Fibroblast of lung (primary cell): ENCODE measurements at regions not wholly inside any gene's neighbourhood (a gene's known extent, or its start where the extent isn't known, plus 50 kb on each side); places are given as distances from the start of the nearest gene placed in this dataset.

ENCODE experiments used
- DNase-seq, 2 donors: peaks; one replicate each; pipeline versions ENCODE4 v3.0.0 to v3.0.0-alpha.2; 2010; ENCODE audit warnings: low read depth in 2 of 2
- H2AFZ ChIP-seq: 2 replicates; pipeline ENCODE4 v1.5.1; 2012; ENCODE audit warnings: low read length, control low read depth, inconsistent platforms
- H3K27ac ChIP-seq: 2 replicates; pipeline ENCODE4 v1.5.1; 2011; ENCODE audit warnings: low read length, control low read depth; ENCODE audit not compliant: insufficient read depth
- H3K27me3 ChIP-seq: 2 replicates; pipeline ENCODE4 v1.5.1; 2011; ENCODE audit warnings: mild to moderate bottlenecking, low read length; ENCODE audit not compliant: control insufficient read depth, insufficient read depth
- H3K36me3 ChIP-seq: 2 replicates; pipeline ENCODE4 v1.5.1; 2011; ENCODE audit warnings: low read length; ENCODE audit not compliant: control insufficient read depth, insufficient read depth
- H3K4me1 ChIP-seq: 2 replicates; pipeline ENCODE4 v1.5.1; 2011; ENCODE audit warnings: low read length; ENCODE audit not compliant: control insufficient read depth, insufficient read depth; ENCODE audit errors: extremely low read depth
- H3K4me2 ChIP-seq: 2 replicates; pipeline ENCODE4 v1.5.1; 2011; ENCODE audit warnings: low read length, control low read depth; ENCODE audit not compliant: insufficient read depth; ENCODE audit errors: extremely low read depth
- H3K4me3 ChIP-seq, 4 experiments: fragments of 200-600 bp in 1 of 4; sonication (generic) in 1 of 4; replicated peaks in 1 of 4; 2 replicates each; pipeline ENCODE4 v1.5.1; 2011 to 2016; ENCODE audit warnings: low read length in 4 of 4, low read depth in 3 of 4, mild to moderate bottlenecking in 3 of 4, control low read depth in 2 of 4, inconsistent platforms in 1 of 4, mixed read lengths in 1 of 4; ENCODE audit not compliant: insufficient read depth in 1 of 4; ENCODE audit errors: control extremely low read depth in 1 of 4
- H3K79me2 ChIP-seq: 2 replicates; pipeline ENCODE4 v1.5.1; 2012; ENCODE audit warnings: mild to moderate bottlenecking, low read length, inconsistent platforms; ENCODE audit not compliant: control insufficient read depth, insufficient read depth
- H3K9ac ChIP-seq: 2 replicates; pipeline ENCODE4 v1.5.1; 2011; ENCODE audit warnings: mild to moderate bottlenecking, low read length, control low read depth; ENCODE audit not compliant: insufficient read depth
- H3K9me3 ChIP-seq: 2 replicates; pipeline ENCODE4 v1.5.1; 2012; ENCODE audit warnings: low read depth, low read length; ENCODE audit not compliant: control insufficient read depth, insufficient read depth
- H4K20me1 ChIP-seq: 2 replicates; pipeline ENCODE4 v1.5.1; 2011; ENCODE audit warnings: low read length; ENCODE audit not compliant: control insufficient read depth, insufficient read depth; ENCODE audit errors: extremely low read depth
- CTCF ChIP-seq, 2 donors: IDR thresholded peaks in 1 of 2; conservative IDR thresholded peaks in 1 of 2; 1 replicate in 1 of 2; 2 replicates in 1 of 2; pipeline ENCODE4 v1.5.1; 2011 to 2012; ENCODE audit warnings: low read length in 2 of 2, control low read depth in 1 of 2, inconsistent platforms in 1 of 2, low read depth in 1 of 2, mild to moderate bottlenecking in 1 of 2
- EZH2 ChIP-seq: IDR thresholded peaks from 2 replicates; pipeline ENCODE4 v1.5.1; 2012; ENCODE audit warnings: low read length, control low read depth, mild to moderate bottlenecking; ENCODE audit errors: missing control alignments

- H3K79me2 ChIP-seq = no peaks in the 10 kb centered on the region
- no peak overlapping the region for H3K4me3 ChIP-seq
- DNase-seq = no peak
- TF ChIP-seq EZH2 = no peak
- TF ChIP-seq CTCF (conservative IDR thresholded peaks at IDR 0.05 in 1 of 2, IDR thresholded peaks at IDR 0.05 in 1 of 2; ENCODE audit: low read depth in 1 of 2, low read length in 2 of 2) = no peak
- no peak overlapping the region for H3K27ac ChIP-seq
- H4K20me1 ChIP-seq = no peaks in the 10 kb centered on the region
- no peak overlapping the region for H3K9ac ChIP-seq
- no peaks in the 10 kb centered on the region for H3K9me3 ChIP-seq
- no peaks in the 10 kb centered on the region for H3K27me3 ChIP-seq
- H3K36me3 ChIP-seq = no peaks in the 10 kb centered on the region
- peaks cover 7% of the 10 kb centered on the region for H3K4me1 ChIP-seq
- H2AFZ ChIP-seq = no peak overlapping the region
- H3K4me2 ChIP-seq = no peak overlapping the region
Observed at GRCh38 chr12:24038211-24038997, 88.9 kb upstream of the SOX5 start.

GRCh38 chr12:24036438-24037216 is 87.2 kb upstream of the SOX5 start:
- no peaks in the 10 kb centered on the region for H3K36me3 ChIP-seq
- no peaks in the 10 kb centered on the region for H4K20me1 ChIP-seq
- TF ChIP-seq EZH2 = no peak
- no peak for TF ChIP-seq CTCF (conservative IDR thresholded peaks at IDR 0.05 in 1 of 2, IDR thresholded peaks at IDR 0.05 in 1 of 2; ENCODE audit: low read depth in 1 of 2, low read length in 2 of 2)
- H3K79me2 ChIP-seq = no peaks in the 10 kb centered on the region
- H3K4me1 ChIP-seq = peaks cover 7% of the 10 kb centered on the region
- H3K4me2 ChIP-seq = no peak overlapping the region
- no peaks in the 10 kb centered on the region for H3K27me3 ChIP-seq
- no peak overlapping the region for H2AFZ ChIP-seq
- no peak overlapping the region for H3K9ac ChIP-seq
- no peak overlapping the region for H3K4me3 ChIP-seq
- H3K27ac ChIP-seq = no peak overlapping the region
- H3K9me3 ChIP-seq = no peaks in the 10 kb centered on the region
- no peak for DNase-seq

GRCh38 chr12:24034894-24035293 is 85.4 kb upstream of the SOX5 start:
- Histone ChIP-seq H3K27ac (no peak overlapping the region), H3K79me2 (no peaks in the 10 kb centered on the region), H3K36me3 (no peaks in the 10 kb centered on the region), H2AFZ (no peak overlapping the region), H3K9me3 (no peaks in the 10 kb centered on the region), H3K9ac (no peak overlapping the region), H4K20me1 (no peaks in the 10 kb centered on the region), H3K4me1 (peaks cover 7% of the 10 kb centered on the region), H3K27me3 (no peaks in the 10 kb centered on the region), H3K4me2 (no peak overlapping the region), H3K4me3 (no peak overlapping the region)
- TF ChIP-seq EZH2 (no peak), CTCF (conservative IDR thresholded peaks at IDR 0.05 in 1 of 2, IDR thresholded peaks at IDR 0.05 in 1 of 2; ENCODE audit: low read depth in 1 of 2, low read length in 2 of 2) (no peak)
- no peak for DNase-seq
